ENCODE measurements at regions not wholly inside any gene's neighbourhood (a gene's known extent, or its start where the extent isn't known, plus 50 kb on each side); places are given as distances from the start of the nearest gene placed in this dataset.

- Histone ChIP-seq H3K9me3 (ENCODE audit: insufficient read depth, low read length) (no peaks in the 10 kb centered on the region), H3K4me3 (ENCODE audit: insufficient read length, low read depth) (no peak overlapping the region)
Observed at GRCh38 chrX:39481621-39482020, 616.1 kb downstream of the BCOR start.

GRCh38 chrX:39484159-39485068 lies 613.3 kb downstream of the BCOR start:
- H3K4me3 ChIP-seq (ENCODE audit: insufficient read length, low read depth) = no peak overlapping the region
- no peaks in the 10 kb centered on the region for H3K36me3 ChIP-seq (ENCODE audit: insufficient read depth, insufficient read length, low read length)
- no peak for TF ChIP-seq ZNF274 (IDR thresholded peaks at IDR 0.05; ENCODE audit: low read depth, low read length)
- no peak for TF ChIP-seq SUZ12 (IDR thresholded peaks at IDR 0.05; ENCODE audit: extremely low read depth, insufficient read depth, insufficient read length)
- no peaks in the 10 kb centered on the region for H3K9me3 ChIP-seq (ENCODE audit: insufficient read depth, low read length)
- no peaks in the 10 kb centered on the region for H3K27me3 ChIP-seq (ENCODE audit: insufficient read depth, insufficient read length)
- no peak for DNase-seq (ENCODE audit: low read depth, low spot score)
- no peak overlapping the region for H3K9ac ChIP-seq (ENCODE audit: insufficient read length, low read depth)
- no peaks in the 10 kb centered on the region for H3K4me1 ChIP-seq (ENCODE audit: insufficient read depth, insufficient read length)

More at GRCh38 chrX:39481621-39482020, 616.1 kb downstream of the BCOR start:
- Histone ChIP-seq H3K9ac (ENCODE audit: insufficient read length, low read depth) (no peak overlapping the region), H3K36me3 (ENCODE audit: insufficient read depth, insufficient read length, low read length) (no peaks in the 10 kb centered on the region), H3K27me3 (ENCODE audit: insufficient read depth, insufficient read length) (no peaks in the 10 kb centered on the region), H3K4me1 (ENCODE audit: insufficient read depth, insufficient read length) (peaks cover 4% of the 10 kb centered on the region)
- no peak for TF ChIP-seq YY1 (IDR thresholded peaks at IDR 0.05; ENCODE audit: insufficient read depth, insufficient read length)
- DNase-seq (ENCODE audit: low read depth, low spot score) = no peak

- TF ChIP-seq SUZ12 (IDR thresholded peaks at IDR 0.05; ENCODE audit: extremely low read depth, insufficient read depth, insufficient read length) = no peak
- no peak for TF ChIP-seq YY1 (IDR thresholded peaks at IDR 0.05; ENCODE audit: insufficient read depth, insufficient read length)
- TF ChIP-seq ZNF274 (IDR thresholded peaks at IDR 0.05; ENCODE audit: low read depth, low read length) = no peak
- Histone ChIP-seq H3K9me3 (ENCODE audit: insufficient read depth, low read length) (no peaks in the 10 kb centered on the region), H3K9ac (ENCODE audit: insufficient read length, low read depth) (no peak overlapping the region), H3K36me3 (ENCODE audit: insufficient read depth, insufficient read length, low read length) (no peaks in the 10 kb centered on the region), H3K4me3 (ENCODE audit: insufficient read length, low read depth) (no peak overlapping the region), H3K4me1 (ENCODE audit: insufficient read depth, insufficient read length) (no peaks in the 10 kb centered on the region), H3K27me3 (ENCODE audit: insufficient read depth, insufficient read length) (no peaks in the 10 kb centered on the region)
- no peak for DNase-seq (ENCODE audit: low read depth, low spot score)
Observed at GRCh38 chrX:39487166-39487968, 610.4 kb downstream of the BCOR start.

GRCh38 chrX:39487969-39488330 lies 609.8 kb downstream of the BCOR start:
- no peak for DNase-seq (ENCODE audit: low read depth, low spot score)
- no peak for TF ChIP-seq ZNF274 (IDR thresholded peaks at IDR 0.05; ENCODE audit: low read depth, low read length)
- no peak for TF ChIP-seq SUZ12 (IDR thresholded peaks at IDR 0.05; ENCODE audit: extremely low read depth, insufficient read depth, insufficient read length)
- Histone ChIP-seq H3K4me1 (ENCODE audit: insufficient read depth, insufficient read length) (no peaks in the 10 kb centered on the region), H3K9me3 (ENCODE audit: insufficient read depth, low read length) (no peaks in the 10 kb centered on the region), H3K4me3 (ENCODE audit: insufficient read length, low read depth) (no peak overlapping the region), H3K27me3 (ENCODE audit: insufficient read depth, insufficient read length) (no peaks in the 10 kb centered on the region), H3K9ac (ENCODE audit: insufficient read length, low read depth) (no peak overlapping the region), H3K36me3 (ENCODE audit: insufficient read depth, insufficient read length, low read length) (no peaks in the 10 kb centered on the region)

- Histone ChIP-seq H3K36me3 (ENCODE audit: insufficient read depth, insufficient read length, low read length) (no peaks in the 10 kb centered on the region), H3K4me3 (ENCODE audit: insufficient read length, low read depth) (no peak overlapping the region), H3K4me1 (ENCODE audit: insufficient read depth, insufficient read length) (no peaks in the 10 kb centered on the region), H3K27me3 (ENCODE audit: insufficient read depth, insufficient read length) (no peaks in the 10 kb centered on the region), H3K9ac (ENCODE audit: insufficient read length, low read depth) (no peak overlapping the region), H3K9me3 (ENCODE audit: insufficient read depth, low read length) (no peaks in the 10 kb centered on the region)
- TF ChIP-seq SUZ12 (IDR thresholded peaks at IDR 0.05; ENCODE audit: extremely low read depth, insufficient read depth, insufficient read length) (no peak), YY1 (IDR thresholded peaks at IDR 0.05; ENCODE audit: insufficient read depth, insufficient read length) (no peak), ZNF274 (IDR thresholded peaks at IDR 0.05; ENCODE audit: low read depth, low read length) (no peak)
- DNase-seq (ENCODE audit: low read depth, low spot score) = no peak
Observed at GRCh38 chrX:39491548-39492297, 606.0 kb downstream of the BCOR start.

- Histone ChIP-seq H3K4me3 (ENCODE audit: insufficient read length, low read depth) (no peak overlapping the region), H3K36me3 (ENCODE audit: insufficient read depth, insufficient read length, low read length) (no peaks in the 10 kb centered on the region), H3K27me3 (ENCODE audit: insufficient read depth, insufficient read length) (no peaks in the 10 kb centered on the region), H3K9me3 (ENCODE audit: insufficient read depth, low read length) (no peaks in the 10 kb centered on the region), H3K4me1 (ENCODE audit: insufficient read depth, insufficient read length) (no peaks in the 10 kb centered on the region), H3K9ac (ENCODE audit: insufficient read length, low read depth) (no peak overlapping the region)
- DNase-seq (ENCODE audit: low read depth, low spot score) = no peak
- no peak for TF ChIP-seq YY1 (IDR thresholded peaks at IDR 0.05; ENCODE audit: insufficient read depth, insufficient read length)
- no peak for TF ChIP-seq ZNF274 (IDR thresholded peaks at IDR 0.05; ENCODE audit: low read depth, low read length)
- TF ChIP-seq SUZ12 (IDR thresholded peaks at IDR 0.05; ENCODE audit: extremely low read depth, insufficient read depth, insufficient read length) = no peak
Observed at GRCh38 chrX:39492497-39493162, 605.1 kb downstream of the BCOR start.

Data from NT2/D1 (cell line).